ENCODE measurements at regions not wholly inside any gene's neighbourhood (a gene's known extent, or its start where the extent isn't known, plus 50 kb on each side); places are given as distances from the start of the nearest gene placed in this dataset.

GRCh38 chr6:81086991-81087390, 665.5 kb downstream of the TENT5A start:
- DNase-seq (ENCODE audit: extremely low read depth, insufficient read length), result no peak
- Histone ChIP-seq H3K4me3 (replicated peaks; ENCODE audit: low read depth, low read length) (no peak overlapping the region), H3K27me3 (replicated peaks; ENCODE audit: control insufficient read depth, insufficient read depth, low read length) (no peaks in the 10 kb centered on the region), H3K36me3 (ENCODE audit: control insufficient read depth, insufficient read depth, low read length) (no peaks in the 10 kb centered on the region)
- TF ChIP-seq CTCF (IDR thresholded peaks at IDR 0.05; ENCODE audit: insufficient read depth, low read length, poor library complexity, severe bottlenecking), result no peak

- no peak for TF ChIP-seq CTCF (IDR thresholded peaks at IDR 0.05; ENCODE audit: insufficient read depth, low read length, poor library complexity, severe bottlenecking)
- no peaks in the 10 kb centered on the region for H3K36me3 ChIP-seq (ENCODE audit: control insufficient read depth, insufficient read depth, low read length)
- H3K27me3 ChIP-seq (replicated peaks; ENCODE audit: control insufficient read depth, insufficient read depth, low read length), result no peaks in the 10 kb centered on the region
- DNase-seq (ENCODE audit: extremely low read depth, insufficient read length), result no peak
- no peak overlapping the region for H3K4me3 ChIP-seq (replicated peaks; ENCODE audit: low read depth, low read length)
These were observed 667.1 kb downstream of the TENT5A start for GRCh38 chr6:81085431-81085790.

GRCh38 chr6:81084776-81085430, 667.6 kb downstream of the TENT5A start:
- no peak for DNase-seq (ENCODE audit: extremely low read depth, insufficient read length)
- H3K27me3 ChIP-seq (replicated peaks; ENCODE audit: control insufficient read depth, insufficient read depth, low read length), result no peaks in the 10 kb centered on the region

GRCh38 chr6:81075974-81076373, 676.5 kb downstream of the TENT5A start:
- H3K4me3 ChIP-seq (replicated peaks; ENCODE audit: low read depth, low read length), result no peak overlapping the region

More at GRCh38 chr6:81084776-81085430, 667.6 kb downstream of the TENT5A start:
- no peaks in the 10 kb centered on the region for H3K36me3 ChIP-seq (ENCODE audit: control insufficient read depth, insufficient read depth, low read length)
- H3K4me3 ChIP-seq (replicated peaks; ENCODE audit: low read depth, low read length), result no peak overlapping the region
- TF ChIP-seq CTCF (IDR thresholded peaks at IDR 0.05; ENCODE audit: insufficient read depth, low read length, poor library complexity, severe bottlenecking), result no peak

GRCh38 chr6:81073318-81073717, 679.2 kb downstream of the TENT5A start:
- no peak for DNase-seq (ENCODE audit: extremely low read depth, insufficient read length)
- H3K4me3 ChIP-seq (replicated peaks; ENCODE audit: low read depth, low read length), result no peak overlapping the region
- TF ChIP-seq CTCF (IDR thresholded peaks at IDR 0.05; ENCODE audit: insufficient read depth, low read length, poor library complexity, severe bottlenecking), result no peak
- H3K27me3 ChIP-seq (replicated peaks; ENCODE audit: control insufficient read depth, insufficient read depth, low read length), result no peaks in the 10 kb centered on the region
- H3K36me3 ChIP-seq (ENCODE audit: control insufficient read depth, insufficient read depth, low read length), result no peaks in the 10 kb centered on the region

More at GRCh38 chr6:81075974-81076373, 676.5 kb downstream of the TENT5A start:
- Histone ChIP-seq H3K36me3 (ENCODE audit: control insufficient read depth, insufficient read depth, low read length) (no peaks in the 10 kb centered on the region), H3K27me3 (replicated peaks; ENCODE audit: control insufficient read depth, insufficient read depth, low read length) (no peaks in the 10 kb centered on the region)
- TF ChIP-seq CTCF (IDR thresholded peaks at IDR 0.05; ENCODE audit: insufficient read depth, low read length, poor library complexity, severe bottlenecking), result peak; percentile 6
- DNase-seq (ENCODE audit: extremely low read depth, insufficient read length), result no peak

- Histone ChIP-seq H3K36me3 (ENCODE audit: control insufficient read depth, insufficient read depth, low read length) (no peaks in the 10 kb centered on the region), H3K4me3 (replicated peaks; ENCODE audit: low read depth, low read length) (no peak overlapping the region), H3K27me3 (replicated peaks; ENCODE audit: control insufficient read depth, insufficient read depth, low read length) (no peaks in the 10 kb centered on the region)
- no peak for TF ChIP-seq CTCF (IDR thresholded peaks at IDR 0.05; ENCODE audit: insufficient read depth, low read length, poor library complexity, severe bottlenecking)
- no peak for DNase-seq (ENCODE audit: extremely low read depth, insufficient read length)
These were observed 681.4 kb downstream of the TENT5A start for GRCh38 chr6:81071121-81071520.
